ENCODE measurements at regions not wholly inside any gene's neighbourhood (a gene's known extent, or its start where the extent isn't known, plus 50 kb on each side); places are given as distances from the start of the nearest gene placed in this dataset.

DNA sequence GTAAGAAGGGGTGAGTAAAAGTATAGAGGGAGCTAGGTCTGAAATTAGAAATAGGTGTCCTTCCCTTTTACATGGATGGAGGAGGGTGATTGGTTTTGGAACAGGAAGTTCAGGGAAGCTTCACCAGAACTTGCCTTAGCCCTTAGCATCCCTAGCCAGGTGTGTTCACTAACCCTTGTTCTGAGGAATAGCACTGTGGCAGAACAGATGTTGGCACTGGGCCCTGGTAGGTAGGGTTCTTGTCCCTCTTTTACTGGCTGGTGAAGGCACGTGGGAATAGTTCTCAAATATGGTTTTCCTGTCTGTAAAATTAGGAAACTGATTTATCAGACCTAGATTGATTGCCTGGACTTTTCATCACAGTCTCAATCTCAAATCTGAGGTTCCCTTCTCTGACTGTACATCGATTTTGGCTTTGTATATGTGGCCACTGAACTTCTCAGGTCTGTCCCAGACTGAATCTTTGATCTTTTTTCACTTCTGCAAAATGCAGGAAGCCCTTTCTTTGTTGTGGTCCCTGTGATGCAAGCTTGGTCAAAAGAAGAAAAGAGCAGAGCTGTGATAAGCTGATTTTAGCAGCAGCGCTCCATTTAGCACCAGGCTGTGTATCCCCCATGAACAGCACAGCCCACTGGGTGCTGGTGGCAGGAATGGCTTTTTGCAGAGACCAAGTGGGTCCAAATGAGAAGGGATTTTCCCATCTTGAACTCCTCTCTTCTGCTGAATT, 86.2 kb upstream of the HTR2A start:
- no peak for DNase-seq

DNA sequence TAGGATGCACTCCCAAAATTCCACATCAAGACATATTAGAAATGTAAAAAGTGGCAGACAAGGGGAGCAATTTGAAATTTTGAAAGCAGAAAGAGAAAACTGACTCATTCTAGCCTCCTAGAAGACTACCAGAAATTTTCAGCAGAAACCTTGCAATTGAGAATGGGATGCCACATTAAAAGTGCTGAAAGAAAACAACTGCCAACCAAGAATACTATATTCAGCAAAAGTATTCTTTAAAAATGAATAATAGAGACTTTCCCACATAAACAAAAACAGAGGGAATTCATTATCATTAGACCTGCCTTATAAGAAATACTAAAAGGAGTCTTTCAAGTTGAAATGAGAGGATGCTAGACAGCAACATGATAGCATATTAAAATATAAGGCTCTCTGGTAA, 78.3 kb upstream of the HTR2A start:
- no peak for DNase-seq

- DNase-seq = no peak
Observed at GRCh38 chr13:46968450-46968849, 71.6 kb upstream of the HTR2A start.

- DNase-seq = no peak
Observed at GRCh38 chr13:46964789-46965527, 68.1 kb upstream of the HTR2A start.

- no peak for DNase-seq
Observed at GRCh38 chr13:46963904-46964303, 67.1 kb upstream of the HTR2A start.

DNA sequence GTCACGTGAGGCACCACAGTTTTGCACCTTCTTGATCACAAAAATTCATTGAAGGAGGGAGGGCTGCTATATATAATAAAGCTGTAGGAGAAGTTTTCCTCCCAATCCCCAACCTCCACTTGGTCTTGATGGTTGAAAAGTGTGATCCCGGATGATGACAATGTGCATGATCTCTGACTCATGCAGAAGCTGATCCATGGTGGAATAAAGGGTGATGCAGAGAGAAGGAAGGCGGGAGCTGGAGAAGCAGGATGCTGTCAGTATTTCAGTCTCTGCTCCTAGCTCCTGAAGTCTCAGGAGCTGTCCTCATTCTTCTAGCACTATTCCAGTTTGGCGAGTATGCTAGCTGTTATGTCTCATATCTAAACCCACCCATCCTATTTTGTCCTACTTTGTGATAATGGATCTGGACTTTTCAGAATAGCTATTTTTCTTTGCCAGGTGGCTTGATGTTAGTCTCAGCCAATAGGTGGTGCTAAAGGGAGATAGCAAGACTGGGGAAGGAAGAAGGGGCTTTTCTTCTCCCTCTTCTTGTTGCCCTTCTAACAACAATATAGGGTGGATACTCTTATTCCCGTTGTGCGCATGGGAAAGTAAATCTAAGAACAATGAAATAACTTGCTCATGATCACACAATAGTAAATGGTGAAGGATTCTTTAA, 65.6 kb upstream of the HTR2A start:
- no peak for DNase-seq

GRCh38 chr13:46961719-46962118, 64.9 kb upstream of the HTR2A start:
- no peak for DNase-seq

GRCh38 chr13:46953941-46954340, 57.1 kb upstream of the HTR2A start:
- no peak for DNase-seq

DNA sequence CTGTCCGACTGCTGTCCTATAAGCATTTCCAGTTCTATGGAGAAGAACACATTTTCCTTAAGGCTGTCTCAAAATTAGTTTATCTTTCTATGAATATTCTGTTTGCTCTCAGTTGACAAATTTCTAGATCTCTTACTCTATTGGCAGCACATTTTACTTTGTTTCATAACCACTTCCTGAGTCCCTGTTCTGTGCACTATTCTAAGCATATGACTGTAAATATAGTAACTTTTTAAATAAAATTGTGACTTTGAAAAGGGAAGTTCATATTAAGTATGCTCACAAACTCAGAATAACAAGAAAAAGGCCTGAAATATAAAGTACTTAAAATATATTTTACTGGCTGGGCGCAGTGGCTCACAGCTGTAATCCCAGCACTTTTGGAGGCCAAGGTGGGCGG, 56.5 kb upstream of the HTR2A start:
- no peak for DNase-seq

DNA sequence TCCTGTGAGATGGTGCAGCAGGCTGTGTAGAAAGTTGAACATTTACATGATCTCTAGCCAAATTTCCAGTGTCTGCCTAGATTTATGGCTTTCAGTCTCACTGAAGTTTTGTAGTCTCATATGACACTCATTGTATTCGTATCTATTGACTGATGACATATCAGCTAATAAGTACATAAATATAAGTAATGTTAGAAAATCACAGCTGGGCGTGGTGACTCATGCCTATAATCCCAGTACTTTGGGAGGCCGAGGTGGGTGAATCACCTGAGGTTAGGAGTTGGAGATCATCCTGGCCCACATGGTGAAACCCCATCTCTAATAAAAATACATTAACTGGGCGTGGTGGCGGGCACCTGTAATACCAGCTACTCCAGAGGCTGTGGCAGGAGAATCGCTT, 54.7 kb upstream of the HTR2A start:
- DNase-seq = no peak

DNA sequence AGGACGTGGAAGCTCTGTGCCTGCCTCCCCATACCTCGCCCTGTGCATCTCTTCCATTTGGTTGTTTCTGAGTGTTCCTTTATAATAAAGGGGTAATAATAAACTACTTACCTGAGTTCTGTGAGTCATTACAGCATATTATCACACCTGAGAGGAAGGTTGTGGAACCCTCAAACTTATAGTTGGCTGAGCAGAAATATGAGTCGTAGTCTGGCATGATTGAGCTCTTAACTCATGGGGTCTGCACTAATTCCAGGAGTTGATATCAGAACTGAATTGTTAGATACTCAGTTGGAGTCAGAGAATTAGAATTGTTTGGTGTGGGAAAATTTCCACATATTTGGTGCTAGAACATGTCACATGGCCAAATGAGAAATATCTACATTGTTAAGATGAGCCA, 52.4 kb upstream of the HTR2A start:
- no peak for DNase-seq

DNA sequence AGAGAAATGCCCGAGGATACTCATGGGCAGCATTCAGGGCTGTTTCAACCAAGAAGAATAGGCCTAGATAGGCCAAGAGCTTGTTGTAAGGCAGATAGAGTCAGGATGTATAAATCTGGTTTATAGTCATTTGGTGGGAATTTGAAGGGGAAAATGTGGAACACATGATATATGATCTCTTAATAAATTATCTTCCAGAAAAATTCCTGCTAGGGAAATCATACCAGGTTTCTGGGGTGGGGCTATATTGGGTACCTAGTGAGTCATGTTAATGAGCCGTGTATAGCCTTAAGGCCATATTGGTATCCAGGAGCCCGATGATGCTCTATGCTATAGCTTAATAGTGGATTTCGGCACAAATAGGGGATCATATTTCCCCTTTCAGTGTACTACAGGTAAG, 51.5 kb upstream of the HTR2A start:
- DNase-seq = no peak

DNA sequence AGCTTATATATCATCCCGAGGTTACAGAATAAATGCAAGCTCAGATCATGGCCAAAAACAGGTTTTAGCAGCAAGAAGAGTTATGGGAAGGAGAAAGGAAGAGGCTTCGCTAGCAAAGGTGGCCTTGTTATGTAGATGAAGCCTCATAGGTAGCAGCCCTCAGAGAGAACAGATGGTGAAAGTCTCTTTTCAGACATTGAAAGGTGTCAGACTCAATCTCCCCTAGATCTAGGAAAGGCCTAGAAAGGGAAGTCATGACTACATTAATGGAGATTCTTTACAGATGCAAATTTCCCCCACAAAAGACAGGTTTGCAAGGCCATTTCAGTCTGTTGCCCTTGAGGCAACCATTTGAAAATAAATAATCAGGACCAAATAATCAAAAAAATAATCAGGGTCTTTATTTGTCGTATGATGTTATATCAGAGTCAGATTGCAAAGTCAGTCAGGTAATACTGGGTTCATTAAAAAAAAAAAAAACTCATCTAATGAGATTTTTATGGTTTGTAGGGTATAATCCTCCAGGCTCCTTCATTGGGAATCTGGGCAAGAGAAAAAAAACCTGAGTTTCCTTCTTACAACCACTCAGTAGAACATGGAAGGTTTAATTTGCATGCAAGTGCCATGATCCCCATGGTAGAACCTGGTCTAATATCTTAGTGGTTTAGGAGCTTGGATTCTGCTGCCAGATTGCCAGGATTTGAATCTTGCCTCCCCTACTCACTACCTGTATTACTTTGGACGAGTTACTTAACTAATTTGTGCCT, 50.8 kb upstream of the HTR2A start:
- DNase-seq = no peak
